NCI-H345 treated with DMSO at 0.1 percent for 48 hours (cell line): ENCODE measurements at regions not wholly inside any gene's neighbourhood (a gene's known extent, or its start where the extent isn't known, plus 50 kb on each side); places are given as distances from the start of the nearest gene placed in this dataset.

Experiments
- DNase-seq: peaks from one replicate; lab custom pipeline; 2025; ENCODE audit not compliant: unreplicated experiment; lab: John Stamatoyannopoulos, UW

GRCh38 chr6:50600280-50600679, 113.0 kb upstream of the TFAP2D start:
- no peak for DNase-seq

- peak; percentile 22 for DNase-seq
Observed at GRCh38 chr6:50602292-50602691, 111.0 kb upstream of the TFAP2D start.

GRCh38 chr6:50608421-50608820, 104.9 kb upstream of the TFAP2D start:
- peak; percentile 84 for DNase-seq

- DNase-seq, result no peak
Observed at GRCh38 chr6:50610562-50610961, 102.8 kb upstream of the TFAP2D start.

- no peak for DNase-seq
Observed at GRCh38 chr6:50635429-50635828, 77.9 kb upstream of the TFAP2D start.

GRCh38 chr6:50637267-50637666, 76.1 kb upstream of the TFAP2D start:
- DNase-seq, result no peak

GRCh38 chr6:50649086-50649485, 64.2 kb upstream of the TFAP2D start:
- DNase-seq, result no peak

- no peak for DNase-seq
Observed at GRCh38 chr6:50653253-50653652, 60.1 kb upstream of the TFAP2D start.

GRCh38 chr6:50654155-50654554, 59.2 kb upstream of the TFAP2D start:
- no peak for DNase-seq

- DNase-seq, result peak; percentile 18
Observed at GRCh38 chr6:50655848-50656453, 57.4 kb upstream of the TFAP2D start.

GRCh38 chr6:50657513-50657912, 55.8 kb upstream of the TFAP2D start:
- DNase-seq, result no peak

GRCh38 chr6:50658561-50658960, 54.8 kb upstream of the TFAP2D start:
- no peak for DNase-seq

- no peak for DNase-seq
Observed at GRCh38 chr6:50661636-50662035, 51.7 kb upstream of the TFAP2D start.
